ENCODE measurements at regions not wholly inside any gene's neighbourhood (a gene's known extent, or its start where the extent isn't known, plus 50 kb on each side); places are given as distances from the start of the nearest gene placed in this dataset.
"Not testable (repeated sequence)": the region's sequence is repeated elsewhere in the genome, so short reads cannot be mapped to it uniquely, and the experiment has no call there.

DNA sequence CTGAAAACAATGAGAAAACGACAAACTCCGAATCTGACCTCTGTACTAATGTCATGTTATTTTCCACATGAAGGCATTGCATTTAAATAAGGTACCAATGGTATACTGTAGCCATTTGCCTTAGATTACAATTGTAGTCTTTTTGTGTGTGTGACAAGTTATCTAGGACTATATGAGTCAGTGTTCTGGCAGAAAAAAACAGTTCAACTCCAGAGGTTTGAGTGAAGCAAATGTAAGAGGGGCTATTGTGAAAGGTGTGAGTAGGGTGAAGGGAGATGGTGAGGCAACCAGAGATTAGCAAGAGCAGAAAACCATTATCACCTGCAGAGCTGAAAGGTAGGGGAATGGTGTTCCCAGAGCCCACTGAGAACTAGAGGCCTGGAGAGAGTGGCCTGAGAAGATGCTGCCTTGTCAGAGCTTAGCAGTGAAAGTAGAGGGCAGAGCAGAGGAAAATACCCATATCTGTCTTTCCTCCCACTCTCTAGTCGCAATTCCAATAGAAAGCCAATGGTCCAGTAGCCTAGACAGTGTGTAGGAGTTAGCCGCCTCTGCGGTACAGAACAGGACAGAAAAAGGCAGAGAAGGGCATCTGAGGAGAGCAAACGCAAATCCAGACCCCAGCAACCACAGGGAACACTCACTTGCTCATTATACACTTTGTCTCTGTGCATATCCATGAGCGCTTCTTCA, 112.2 kb downstream of the DYRK2 start:
- no peak for DNase-seq

DNA sequence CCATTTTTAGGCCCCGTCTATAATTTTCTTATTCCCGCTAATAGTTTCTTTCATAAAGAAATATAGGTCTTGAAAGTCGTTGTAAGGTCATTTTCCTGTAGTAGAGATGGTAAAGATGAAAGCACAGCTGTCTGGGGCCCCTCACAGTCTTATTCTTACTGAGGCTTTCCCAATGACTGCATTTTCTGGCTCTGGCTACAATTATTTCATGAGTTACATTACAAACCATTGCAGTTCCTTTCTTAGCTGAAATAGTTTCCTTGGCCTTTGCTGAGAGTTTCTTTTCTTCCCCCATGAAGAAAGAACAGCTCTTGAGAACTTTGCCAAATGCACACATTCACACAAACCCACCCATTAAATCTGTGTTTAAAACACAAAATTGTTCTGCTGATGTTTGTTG, 113.0 kb downstream of the DYRK2 start:
- no peak for DNase-seq

DNA sequence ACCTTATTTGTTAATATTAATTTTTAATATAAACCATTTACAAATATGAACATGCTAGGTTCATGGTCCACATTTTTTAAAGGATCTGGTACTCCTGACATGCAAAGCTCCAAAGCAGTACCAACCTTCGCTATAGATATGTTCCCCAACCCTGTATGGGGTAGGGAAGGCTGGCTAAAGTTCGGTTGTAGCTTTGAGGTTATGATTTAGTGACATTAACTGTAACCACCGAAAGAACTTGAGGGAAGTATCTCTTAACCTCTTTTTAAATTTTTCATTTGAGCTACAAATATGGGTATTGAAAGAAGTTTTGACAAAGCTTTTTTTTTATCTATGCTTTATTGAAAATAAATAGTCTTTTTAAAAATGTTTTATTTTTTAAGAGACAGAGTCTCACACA, 115.5 kb downstream of the DYRK2 start:
- no peak for DNase-seq

DNA sequence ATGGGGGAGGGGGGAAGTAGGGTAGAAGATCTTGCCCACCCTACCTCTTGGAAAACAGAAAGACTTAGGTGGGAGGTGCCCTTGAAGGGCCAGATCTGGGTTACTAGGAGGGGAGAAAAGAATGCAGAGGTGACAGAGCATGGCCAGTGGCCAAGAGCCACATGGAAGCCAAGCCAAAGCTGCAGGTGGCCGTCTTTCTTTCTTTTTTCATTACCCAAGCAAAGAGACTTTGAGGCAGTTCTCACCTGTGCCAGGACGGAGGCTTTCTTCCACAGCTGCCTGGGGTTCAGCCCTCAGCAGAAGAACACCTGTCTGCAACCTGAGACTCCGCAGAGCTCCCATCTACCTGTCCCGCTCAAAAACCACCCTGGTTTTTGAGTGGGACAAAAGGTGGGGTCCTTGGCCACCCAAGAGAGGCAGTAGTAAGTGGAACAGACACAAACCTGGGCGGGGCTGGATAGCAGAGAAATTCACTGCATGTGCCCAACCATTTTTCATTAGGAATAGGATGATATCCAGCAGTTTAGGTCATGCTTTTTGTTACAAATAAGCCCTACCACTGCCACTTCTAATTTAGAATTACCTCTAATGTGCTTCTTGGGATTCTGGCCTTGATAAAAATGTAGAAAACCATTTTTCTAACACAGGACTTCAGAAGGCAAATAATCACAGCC, 116.5 kb downstream of the DYRK2 start:
- no peak for DNase-seq

DNA sequence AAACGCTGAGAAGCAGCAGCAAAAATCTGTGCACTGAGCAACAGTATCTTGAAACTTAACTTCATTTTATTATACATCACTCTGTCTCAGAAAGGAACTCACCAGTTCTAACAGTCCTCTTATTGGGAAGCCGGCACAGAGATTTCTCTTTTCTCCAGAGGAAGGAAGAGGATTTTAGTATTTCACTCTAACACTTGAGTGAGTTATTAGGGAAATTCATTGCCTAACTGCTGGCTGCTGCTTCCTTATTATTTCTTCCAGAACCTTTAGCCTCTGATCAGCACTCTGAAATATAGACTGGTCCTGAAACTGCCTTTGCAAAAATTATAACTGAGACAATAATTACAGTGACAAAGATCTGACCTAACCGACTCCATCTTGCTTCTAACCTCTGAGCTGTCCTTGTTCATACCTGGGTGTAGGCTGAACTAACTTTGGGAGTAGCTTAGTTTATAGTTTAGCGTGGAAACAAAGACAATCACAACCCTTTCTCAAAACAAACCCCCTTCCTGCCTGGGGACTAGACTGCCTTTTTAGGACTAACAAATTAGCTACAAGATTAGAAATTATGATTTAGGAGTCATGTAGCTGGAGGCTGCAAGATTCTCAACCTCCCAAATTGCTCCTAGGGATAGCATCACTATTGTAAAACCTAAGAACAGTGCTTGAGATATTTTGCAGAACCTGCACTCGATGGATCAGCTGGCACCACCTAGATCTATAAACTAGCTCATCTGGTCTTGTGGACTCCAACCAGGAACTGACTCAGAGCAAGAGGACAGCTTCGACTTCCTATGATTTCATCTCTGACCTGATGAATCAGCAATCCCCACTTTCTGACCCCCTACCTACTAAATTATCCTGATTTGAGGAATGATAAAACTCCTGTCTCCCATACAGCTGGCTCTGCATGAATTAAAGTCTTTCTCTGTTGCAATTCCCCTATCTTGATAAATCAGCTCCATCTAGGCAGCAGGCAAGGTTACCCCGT, 117.5 kb downstream of the DYRK2 start:
- no peak for DNase-seq

DNA sequence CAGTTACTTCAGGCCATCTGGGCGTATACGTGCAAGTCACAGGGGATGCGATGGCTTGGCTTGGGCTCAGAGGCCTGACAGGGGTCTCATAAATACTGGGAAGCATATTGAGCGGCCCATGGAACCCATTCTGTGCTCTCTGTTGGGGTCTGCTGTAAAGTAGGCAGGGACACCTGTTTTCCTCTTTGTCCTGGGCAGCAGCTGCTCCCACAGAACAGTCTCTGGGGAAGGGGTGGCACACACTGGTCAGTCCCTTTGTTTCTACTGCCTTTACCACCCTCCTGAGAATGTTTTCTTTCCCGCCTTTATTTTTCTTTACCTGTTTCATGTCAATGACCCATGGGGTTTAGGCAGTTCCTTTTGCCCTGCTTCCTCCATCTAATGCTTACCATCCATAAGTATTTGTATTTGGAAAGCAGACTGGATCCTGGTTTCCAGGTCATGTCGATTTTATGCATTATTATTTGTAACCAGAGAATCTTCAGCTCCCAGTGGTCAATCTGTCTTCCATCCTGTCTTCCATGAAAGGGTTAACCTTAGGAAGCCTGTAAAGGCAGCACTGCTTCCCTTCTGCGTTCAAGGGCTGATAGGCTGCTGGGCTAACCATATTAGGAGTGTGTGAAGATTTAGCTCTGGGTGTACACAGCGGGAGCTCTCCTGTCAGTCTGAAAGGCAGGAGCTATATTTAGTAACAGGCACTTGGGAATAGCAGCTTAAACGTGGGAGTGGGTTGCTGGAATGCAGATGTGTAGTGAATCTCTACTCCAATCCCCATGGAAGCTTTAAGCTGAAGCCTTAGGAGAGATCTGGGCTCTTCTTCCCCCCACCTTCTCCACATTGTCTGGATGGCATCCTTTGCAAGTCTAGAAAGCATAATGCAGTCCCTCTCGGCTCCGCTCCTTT, 124.0 kb downstream of the DYRK2 start:
- no peak for DNase-seq

DNA sequence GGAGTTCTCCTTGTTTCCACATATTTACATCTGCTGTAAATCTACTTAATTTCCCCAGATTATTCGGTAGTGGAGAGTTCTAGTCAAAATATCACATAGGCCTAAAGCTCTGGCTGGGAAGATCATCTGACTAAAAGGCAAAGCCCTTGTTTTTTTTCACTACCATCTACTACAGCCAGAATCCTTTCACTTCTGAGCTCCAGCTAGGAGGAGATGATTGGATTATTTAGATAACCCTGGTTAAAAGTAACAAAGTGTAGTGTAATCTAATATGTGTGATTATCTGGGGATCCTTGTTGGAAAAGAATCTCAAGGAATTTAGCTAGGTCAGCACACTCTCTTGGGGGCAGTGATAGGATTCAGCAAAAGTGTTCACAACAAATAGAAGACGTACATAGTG, 125.4 kb downstream of the DYRK2 start:
- DNase-seq = no peak

DNA sequence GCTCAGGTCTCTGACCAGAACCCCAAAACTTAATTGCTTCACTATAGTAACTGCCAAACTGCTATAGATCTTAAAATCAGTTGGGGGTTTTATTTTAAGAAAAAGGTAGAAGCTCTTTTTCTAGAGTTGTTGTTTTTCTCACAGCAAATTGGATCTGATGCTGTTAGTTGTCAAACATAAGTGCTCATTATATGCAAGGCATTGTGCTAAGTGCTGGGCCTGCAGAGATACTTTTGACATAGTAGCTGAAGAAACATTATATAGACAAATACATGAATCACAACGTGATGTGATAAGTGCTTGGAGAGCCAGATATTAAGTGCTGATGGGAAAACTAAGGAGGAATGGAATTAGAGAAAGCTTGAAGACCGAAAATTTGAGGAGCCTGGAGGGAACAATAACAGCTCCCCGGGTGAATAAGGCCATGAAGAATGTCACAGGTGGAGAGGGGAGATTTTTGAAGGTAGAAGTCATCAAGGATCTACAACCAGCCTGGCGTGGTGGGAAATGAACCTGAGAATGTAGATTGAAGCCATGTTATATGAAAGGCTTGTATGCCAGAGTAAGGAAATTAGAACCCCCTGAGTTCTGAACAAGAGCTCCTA, 126.5 kb downstream of the DYRK2 start:
- DNase-seq = no peak

DNA sequence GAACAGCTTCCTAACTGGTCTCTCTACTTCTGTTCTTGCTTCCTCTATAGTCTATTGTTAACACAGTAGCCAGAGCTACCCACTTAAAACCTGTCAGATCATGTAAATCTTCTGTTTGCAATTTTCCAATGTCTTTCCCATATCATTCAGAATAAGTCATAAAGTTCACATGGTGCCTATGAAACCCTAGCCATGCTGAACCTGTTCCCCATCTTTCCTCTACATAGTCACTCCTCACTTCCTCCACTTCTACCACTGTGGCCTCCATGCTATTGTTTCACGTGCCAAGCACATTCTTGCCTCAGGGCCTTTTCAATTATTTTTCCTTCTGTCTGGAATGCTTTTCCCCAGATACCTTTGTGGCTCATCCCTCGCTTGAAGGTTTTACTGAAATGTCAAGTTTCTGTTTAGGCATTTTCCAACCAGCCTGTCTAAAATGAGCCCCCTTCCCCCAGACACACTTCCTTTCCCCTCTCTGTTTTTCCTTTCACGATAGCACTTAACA, 132.1 kb downstream of the DYRK2 start:
- no peak for DNase-seq

DNA sequence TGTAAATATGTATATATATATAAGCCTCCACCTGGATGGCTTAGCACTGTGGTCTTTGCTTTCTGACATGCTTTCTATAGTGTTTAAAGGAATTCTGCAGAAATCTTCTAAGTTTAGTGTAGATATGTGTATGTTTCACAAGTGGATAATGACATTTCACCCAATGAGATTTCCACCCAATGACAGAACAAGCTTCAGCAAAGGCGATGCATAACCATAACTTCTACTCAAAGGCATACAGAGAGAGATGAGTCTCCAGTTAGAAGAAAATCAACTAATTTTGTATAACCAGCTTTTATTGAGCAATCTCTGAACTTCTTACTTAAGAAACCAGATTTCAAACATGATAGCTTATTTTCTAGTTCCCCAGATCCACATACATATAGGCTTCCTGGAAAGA, 134.0 kb downstream of the DYRK2 start:
- no peak for DNase-seq

DNA sequence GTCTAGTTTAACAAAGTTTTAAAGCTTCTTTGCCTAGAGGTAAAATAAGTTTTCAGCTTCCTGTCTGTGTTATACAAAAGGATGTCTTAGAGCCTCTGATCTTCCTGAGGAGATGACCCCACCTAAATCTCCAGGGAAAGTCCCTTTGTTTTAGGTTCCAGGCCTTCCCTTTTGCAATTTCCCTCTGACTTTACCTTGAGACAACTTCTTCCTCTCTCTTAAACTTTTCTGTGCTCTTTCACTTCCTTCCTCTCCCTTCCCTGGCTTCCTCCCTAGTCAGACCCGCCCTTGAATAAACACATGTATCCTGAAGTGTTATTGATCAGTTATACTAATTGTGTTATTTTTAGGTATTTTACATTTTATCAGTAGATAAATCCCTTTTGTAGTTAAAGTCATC, 134.8 kb downstream of the DYRK2 start:
- DNase-seq = no peak

DNA sequence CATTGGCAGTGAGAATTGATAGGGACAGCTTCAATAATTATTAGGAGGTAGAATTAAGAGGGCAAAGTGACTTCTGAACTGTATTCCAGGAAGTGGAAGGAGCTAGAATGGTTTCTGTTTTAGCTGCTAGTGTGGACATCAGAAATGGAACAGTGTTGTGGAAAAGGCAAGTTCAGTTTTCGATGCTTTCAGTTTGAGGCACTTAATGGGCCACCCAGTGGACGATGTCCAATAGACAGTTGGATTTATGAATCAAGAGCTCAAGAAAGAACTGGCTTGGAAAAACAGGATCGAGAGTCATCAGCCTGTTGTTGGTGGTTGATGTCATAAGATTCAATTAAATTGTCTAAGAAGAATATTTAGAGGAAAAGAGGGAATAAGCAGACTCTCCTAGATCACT, 136.3 kb downstream of the DYRK2 start:
- DNase-seq = no peak

DNA sequence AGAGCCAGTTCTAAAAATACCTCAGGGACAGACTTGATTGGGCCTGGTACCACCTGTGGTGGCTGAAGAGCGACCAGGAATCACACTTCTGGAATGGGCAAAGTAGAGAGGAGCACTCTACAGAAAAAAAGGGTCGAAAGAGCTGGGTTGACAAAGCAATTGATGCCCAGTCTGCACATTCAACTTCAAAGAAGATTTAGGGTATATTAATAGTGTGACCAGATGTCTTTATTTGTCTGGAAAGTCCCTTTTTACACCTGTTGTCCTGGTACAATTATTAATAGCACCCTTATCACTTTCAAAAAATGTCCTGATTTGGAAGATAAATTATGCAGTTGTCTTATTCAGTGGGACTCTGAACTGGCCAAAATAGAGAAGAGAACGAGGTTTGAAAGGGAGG, 137.5 kb downstream of the DYRK2 start:
- no peak for DNase-seq

DNA sequence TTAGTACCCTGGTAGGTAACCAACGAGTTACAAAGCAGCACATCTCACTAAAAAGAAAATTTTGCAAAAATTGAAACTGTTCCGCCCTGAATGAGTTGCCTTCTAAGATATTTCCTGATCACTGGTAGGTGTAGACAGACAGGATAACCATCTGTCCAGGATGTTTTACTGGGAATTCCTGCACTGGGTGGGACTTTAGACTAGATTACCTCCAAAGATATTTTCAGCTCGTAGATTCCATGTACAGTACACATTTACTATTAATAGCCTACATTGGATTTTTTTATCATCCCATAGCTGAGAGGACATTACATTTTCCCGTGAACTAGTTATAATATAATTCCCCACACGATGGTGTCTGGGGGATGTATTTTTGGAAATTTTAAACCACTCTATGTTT, 139.6 kb downstream of the DYRK2 start:
- no peak for DNase-seq

DNA sequence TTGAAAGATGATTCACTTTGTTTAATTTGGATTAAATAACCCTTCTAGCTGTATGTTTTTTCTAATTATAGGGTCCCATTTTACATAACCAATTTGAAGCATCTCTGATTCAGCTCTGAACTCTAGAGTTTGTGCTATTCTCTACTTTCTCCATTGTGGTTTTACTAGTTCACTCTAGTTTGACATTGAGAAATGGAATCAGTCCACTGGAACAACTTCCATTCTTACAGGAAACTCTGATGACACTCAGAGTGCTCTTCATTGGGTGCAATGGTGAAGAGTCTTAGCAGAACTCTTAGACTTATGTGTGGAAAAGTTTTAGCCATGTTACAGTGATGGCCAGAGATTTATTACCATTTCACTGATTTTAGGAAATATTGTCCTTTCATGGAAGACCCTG, 140.7 kb downstream of the DYRK2 start:
- DNase-seq = no peak

DNA sequence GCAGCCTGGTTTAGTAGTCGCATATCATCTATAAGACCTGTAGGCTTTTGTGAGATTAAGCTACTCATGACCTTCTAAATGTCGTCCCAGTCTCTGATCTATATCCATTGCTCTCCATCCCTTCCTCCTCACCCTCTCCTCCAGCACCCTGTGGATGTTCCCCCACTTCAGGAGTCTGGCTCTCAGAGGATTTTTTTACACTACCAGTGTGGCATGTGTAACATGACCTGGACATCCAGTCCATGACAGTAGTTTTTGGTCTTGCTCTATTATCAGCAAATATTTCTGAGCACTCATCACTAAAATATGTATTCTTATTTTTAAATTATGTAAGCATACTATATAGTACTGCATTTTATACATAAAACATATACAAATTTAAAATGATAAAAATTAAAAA, 142.1 kb downstream of the DYRK2 start:
- no peak for DNase-seq

DNA sequence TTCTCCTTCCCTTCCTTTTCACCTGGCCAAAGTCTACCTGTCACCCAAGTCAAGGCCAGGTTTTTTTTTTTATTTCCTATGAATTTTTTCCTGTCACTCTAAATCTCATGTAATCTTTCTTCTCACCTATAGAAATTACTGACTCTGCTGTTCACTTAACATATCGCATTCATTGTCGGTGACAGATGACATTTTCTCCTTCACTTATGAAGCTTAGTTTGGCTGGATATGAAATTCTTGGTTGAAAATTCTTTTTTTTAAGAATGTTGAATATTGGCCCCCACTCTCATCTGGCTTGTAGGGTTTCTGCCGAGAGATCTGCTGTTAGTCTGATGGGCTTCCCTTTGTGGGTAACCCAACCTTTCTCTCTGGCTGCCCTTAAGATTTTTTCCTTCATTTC, 142.8 kb downstream of the DYRK2 start:
- DNase-seq = not testable (repeated sequence)

DNA sequence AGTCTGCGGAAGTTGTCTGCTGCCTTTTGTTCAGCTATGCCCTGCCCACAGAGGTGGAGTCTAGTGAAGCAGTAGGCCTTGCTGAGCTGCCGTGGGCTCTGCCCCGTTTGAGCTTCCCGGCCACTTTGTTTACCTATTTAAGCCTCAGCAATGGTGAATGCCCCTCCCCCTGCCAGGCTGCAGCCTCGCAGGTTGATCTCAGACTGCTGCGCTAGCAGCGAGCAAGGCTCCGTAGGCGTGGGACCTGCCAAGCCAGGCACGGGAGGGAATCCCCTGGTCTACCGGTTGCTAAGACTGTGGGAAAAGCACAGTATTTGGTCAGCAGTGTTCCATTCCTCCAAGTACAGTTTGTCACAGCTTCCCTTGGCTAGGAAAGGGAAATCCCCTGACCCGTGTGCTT, 143.6 kb downstream of the DYRK2 start:
- no peak for DNase-seq

DNA sequence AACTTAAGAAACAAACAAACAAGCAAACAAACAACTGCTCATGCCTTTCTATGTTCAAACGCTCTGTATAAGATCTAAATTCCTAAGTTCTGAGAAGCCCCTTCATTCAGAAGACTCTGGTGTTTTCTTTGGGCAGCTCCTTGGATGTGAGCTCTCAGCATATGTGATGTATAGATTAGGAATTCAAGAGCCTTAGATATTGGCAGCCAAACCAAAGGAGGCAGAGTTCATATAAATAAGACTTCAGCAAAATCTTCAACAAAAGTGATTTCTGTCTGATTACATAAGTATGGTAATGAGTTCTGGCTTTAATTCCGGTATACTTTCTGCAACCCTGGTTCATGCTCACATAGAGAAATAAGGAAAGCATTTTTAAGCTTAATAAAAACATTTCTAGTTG, 145.6 kb downstream of the DYRK2 start:
- no peak for DNase-seq

DNA sequence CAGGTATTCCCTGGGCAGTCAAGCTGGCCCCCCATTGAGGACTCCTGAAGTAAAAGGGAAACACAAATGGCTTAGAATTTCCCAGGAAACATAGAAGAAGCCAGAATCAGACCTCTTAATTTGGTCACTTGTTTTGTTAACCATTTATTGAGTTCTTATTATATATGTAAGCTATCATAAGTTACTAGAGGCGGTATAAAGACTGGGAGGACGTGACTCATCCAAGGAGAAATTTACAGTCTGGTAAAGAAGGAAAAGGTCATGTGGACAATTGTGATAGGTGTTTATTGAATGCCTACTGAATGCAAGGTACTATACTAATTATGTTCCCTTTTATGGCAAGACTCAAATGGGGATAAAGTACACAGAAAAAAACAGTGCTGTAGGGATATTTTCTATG, 146.7 kb downstream of the DYRK2 start:
- DNase-seq = no peak

DNA sequence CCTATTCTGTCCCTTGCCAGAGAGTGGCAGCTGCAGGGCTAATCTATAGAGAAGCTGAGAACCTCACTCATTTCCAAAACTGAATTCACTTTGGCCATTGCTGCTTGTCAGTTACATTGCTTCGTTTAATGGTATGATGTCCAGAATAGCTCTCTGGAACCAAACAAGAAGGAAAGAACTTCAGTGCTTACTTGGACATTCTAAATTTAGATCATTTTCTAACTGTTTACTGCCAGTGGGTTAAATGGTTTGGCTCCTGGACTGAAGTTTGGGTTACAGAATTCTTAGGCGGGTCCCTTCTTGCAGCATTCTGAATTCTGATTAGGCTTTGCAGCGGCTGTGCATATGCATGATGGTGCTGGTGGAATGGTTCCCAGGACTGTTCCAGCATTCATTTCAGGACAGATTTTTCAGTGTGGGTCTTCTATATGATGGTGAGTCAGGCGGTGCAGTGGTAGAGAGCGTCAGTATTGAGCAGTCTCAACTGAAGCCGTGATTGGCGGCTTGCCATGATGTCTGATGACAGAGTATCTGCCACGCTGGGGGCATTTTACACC, 148.7 kb downstream of the DYRK2 start:
- no peak for DNase-seq

DNA sequence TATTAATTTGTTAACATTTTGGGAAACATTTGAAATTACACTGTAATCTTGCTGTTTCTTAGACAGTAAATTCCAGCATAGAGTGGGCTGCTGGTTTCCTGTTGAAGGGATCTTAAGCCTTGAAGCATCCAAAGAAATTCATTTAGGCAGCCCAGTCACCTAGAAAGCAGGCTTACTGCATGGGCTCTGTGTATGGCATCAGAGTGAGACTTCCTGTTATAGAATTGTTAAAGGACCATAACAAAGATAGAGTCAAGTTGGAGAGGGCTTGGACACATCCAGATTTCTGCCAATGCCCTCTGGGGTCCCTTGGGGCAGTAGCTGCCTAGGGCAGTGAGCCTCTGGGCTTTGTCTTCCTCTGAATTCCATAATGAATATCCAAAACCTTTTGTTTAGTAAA, 149.2 kb downstream of the DYRK2 start:
- no peak for DNase-seq

All from CD4-positive, alpha-beta T cell treated with Interleukin-15 for 1 hour (primary cell).